ENCODE measurements at regions not wholly inside any gene's neighbourhood (a gene's known extent, or its start where the extent isn't known, plus 50 kb on each side); places are given as distances from the start of the nearest gene placed in this dataset.
"Not testable (repeated sequence)": the region's sequence is repeated elsewhere in the genome, so short reads cannot be mapped to it uniquely, and the experiment has no call there.

- ATAC-seq (no peak), DNase-seq (no peak)
- WGBS, 3 donors = 67 to 76% (median 72%) methylated on average over 6 of the region's 6 CpGs
- Histone ChIP-seq H3K27me3 (ENCODE audit: insufficient read depth in 3 of 3, low read length in 2 of 3) (peaks cover 0 to 2% (median 0%) of the 10 kb centered on the region in 3 donors), H3K36me3 (ENCODE audit: insufficient read depth in 1 of 2, low read depth in 1 of 2) (no peaks in the 10 kb centered on the region), H3K27ac (no peak overlapping the region), H3K4me1 (no peaks in the 10 kb centered on the region), H3K4me3 (no peak overlapping the region), H3K9me3 (no peaks in the 10 kb centered on the region)
- TF ChIP-seq, protein P1, sequence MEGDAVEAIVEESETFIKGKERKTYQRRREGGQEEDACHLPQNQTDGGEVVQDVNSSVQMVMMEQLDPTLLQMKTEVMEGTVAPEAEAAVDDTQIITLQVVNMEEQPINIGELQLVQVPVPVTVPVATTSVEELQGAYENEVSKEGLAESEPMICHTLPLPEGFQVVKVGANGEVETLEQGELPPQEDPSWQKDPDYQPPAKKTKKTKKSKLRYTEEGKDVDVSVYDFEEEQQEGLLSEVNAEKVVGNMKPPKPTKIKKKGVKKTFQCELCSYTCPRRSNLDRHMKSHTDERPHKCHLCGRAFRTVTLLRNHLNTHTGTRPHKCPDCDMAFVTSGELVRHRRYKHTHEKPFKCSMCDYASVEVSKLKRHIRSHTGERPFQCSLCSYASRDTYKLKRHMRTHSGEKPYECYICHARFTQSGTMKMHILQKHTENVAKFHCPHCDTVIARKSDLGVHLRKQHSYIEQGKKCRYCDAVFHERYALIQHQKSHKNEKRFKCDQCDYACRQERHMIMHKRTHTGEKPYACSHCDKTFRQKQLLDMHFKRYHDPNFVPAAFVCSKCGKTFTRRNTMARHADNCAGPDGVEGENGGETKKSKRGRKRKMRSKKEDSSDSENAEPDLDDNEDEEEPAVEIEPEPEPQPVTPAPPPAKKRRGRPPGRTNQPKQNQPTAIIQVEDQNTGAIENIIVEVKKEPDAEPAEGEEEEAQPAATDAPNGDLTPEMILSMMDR (IDR thresholded peaks at IDR 0.05) = no peak
- intact Hi-C loops (cut with DNase I) = no loop called here
Observed at GRCh38 chr15:26231096-26231495, 368.0 kb upstream of the ATP10A start.

DNA sequence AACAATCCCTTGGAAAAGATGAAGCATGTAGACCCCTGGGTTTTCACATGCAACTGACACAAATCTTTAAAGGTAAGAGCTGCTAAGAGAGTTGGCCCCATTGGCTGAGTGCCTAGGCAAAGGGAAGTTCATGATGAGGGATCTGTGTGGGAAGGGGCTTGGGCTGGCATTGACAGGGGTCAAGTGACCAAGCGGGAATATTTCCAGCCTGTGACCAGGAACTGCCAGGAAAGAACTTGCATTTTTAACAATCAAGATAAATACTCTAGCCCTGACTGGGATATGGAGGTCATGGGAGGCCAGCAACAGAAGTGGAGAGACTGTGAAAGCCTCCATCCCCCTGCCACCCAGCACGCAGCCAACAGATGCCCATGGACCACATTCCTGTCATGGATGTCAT, 361.1 kb upstream of the ATP10A start:
- TF ChIP-seq, protein P1 (IDR thresholded peaks at IDR 0.05) = no peak
- H3K27ac ChIP-seq = no peak overlapping the region
- H3K27me3 ChIP-seq (ENCODE audit: insufficient read depth in 3 of 3, low read length in 2 of 3) = no peaks in the 10 kb centered on the region
- H3K36me3 ChIP-seq (ENCODE audit: insufficient read depth in 1 of 2, low read depth in 1 of 2) = no peaks in the 10 kb centered on the region
- intact Hi-C loops (cut with DNase I) = no loop called here
- no peak overlapping the region for H3K4me3 ChIP-seq
- DNase-seq (no peak), ATAC-seq (no peak)
- no peaks in the 10 kb centered on the region for H3K4me1 ChIP-seq
- no peaks in the 10 kb centered on the region for H3K9me3 ChIP-seq
- WGBS, 3 donors = 78 to 96% (median 86%) methylated on average over 2 of the region's 2 CpGs

DNA sequence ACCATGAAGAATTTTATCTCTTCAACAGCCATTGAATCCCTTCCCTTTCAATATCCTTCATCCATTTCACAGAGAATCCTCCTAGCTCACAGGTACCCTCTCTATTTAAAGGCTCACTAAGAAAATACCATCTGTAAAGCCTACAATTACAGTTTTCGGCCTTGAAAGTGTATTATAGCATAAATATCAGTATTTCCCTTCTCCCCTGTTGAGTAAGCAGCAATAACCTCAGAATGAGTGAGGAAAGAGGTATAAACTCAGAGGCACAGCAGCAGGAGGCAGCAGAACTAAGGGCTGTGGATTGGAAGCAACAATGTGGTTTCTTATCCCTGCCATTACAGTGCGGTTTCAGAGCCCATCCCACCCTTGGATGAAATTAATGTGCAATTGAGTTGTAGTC, 360.6 kb upstream of the ATP10A start:
- Histone ChIP-seq H3K4me1 (no peaks in the 10 kb centered on the region), H3K4me3 (no peak overlapping the region), H3K27me3 (ENCODE audit: insufficient read depth in 3 of 3, low read length in 2 of 3) (no peaks in the 10 kb centered on the region), H3K27ac (no peak overlapping the region), H3K36me3 (ENCODE audit: insufficient read depth in 1 of 2, low read depth in 1 of 2) (no peaks in the 10 kb centered on the region), H3K9me3 (no peaks in the 10 kb centered on the region)
- DNase-seq = no peak
- TF ChIP-seq, protein P1 (IDR thresholded peaks at IDR 0.05) = no peak
- 83 to 94% (median 89%) methylated on average over 2 of the region's 2 CpGs for WGBS, 3 donors
- no peak for ATAC-seq
- intact Hi-C loops (cut with DNase I) = no loop called here

DNA sequence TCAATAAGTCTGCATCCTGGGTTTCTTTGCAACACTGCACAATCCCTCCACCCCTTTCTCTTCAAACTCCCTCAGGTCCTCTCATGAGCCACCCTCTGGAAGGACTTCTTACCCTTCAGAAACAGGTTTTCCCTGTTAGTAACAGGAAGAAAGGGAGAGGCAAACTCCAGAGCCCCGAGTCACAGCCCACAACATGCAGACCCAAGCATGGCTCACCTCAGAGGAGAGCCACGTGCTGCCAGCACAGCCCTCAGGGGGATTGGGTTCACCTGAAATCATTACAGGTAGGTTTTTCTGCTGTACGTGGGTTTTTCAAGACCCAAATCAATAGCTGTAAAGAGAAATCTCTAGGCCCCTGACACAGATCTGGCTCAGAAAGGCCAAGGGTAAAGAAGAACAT, 359.7 kb upstream of the ATP10A start:
- Histone ChIP-seq H3K27me3 (ENCODE audit: insufficient read depth in 3 of 3, low read length in 2 of 3) (no peaks in the 10 kb centered on the region), H3K36me3 (ENCODE audit: insufficient read depth in 1 of 2, low read depth in 1 of 2) (no peaks in the 10 kb centered on the region), H3K9me3 (no peaks in the 10 kb centered on the region), H3K4me3 (no peak overlapping the region), H3K4me1 (no peaks in the 10 kb centered on the region), H3K27ac (no peak overlapping the region)
- DNase-seq (no peak), ATAC-seq (no peak)
- WGBS, 3 donors = 79 to 82% (median 81%) methylated on average over 3 of the region's 3 CpGs
- intact Hi-C loops (cut with DNase I) = no loop called here
- TF ChIP-seq, protein P1 (IDR thresholded peaks at IDR 0.05) = no peak

DNA sequence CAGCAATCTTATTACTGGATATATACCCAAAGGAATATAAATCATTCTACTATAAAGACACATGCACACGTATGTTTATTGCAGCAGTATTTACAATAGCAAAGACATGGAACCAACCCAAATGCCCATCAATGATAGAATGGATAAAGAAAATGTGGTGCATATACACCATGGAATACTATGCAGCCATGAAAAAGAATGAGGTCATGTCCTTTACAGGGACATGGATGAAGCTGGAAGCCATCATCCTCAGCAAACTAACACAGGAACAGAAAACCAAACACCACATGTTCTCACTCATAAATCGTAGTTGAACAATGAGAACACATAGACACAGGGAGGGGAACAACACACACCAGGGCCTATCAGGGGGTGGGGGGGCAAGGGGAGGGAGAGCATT, 353.9 kb upstream of the ATP10A start:
- H3K36me3 ChIP-seq (ENCODE audit: insufficient read depth in 1 of 2, low read depth in 1 of 2); H3K27me3 ChIP-seq (ENCODE audit: insufficient read depth in 3 of 3, low read length in 2 of 3); H3K4me1 ChIP-seq; H3K9me3 ChIP-seq; H3K27ac ChIP-seq; ATAC-seq; intact Hi-C loops (cut with DNase I); DNase-seq; H3K4me3 ChIP-seq: not testable (repeated sequence)
- WGBS, 3 donors = 90 to 100% (median 95%) methylated on average over 2 of the region's 2 CpGs

All from psoas muscle (tissue), 7 donors.